Raji (cell line): ENCODE measurements at regions not wholly inside any gene's neighbourhood (a gene's known extent, or its start where the extent isn't known, plus 50 kb on each side); places are given as distances from the start of the nearest gene placed in this dataset.

Source experiments
- POLR2A ChIP-seq: IDR thresholded peaks from 2 replicates; pipeline ENCODE4 v1.6.1; 2011; ENCODE audit warnings: low read depth, low read length, control low read depth; ENCODE audit not compliant: insufficient read depth

DNA sequence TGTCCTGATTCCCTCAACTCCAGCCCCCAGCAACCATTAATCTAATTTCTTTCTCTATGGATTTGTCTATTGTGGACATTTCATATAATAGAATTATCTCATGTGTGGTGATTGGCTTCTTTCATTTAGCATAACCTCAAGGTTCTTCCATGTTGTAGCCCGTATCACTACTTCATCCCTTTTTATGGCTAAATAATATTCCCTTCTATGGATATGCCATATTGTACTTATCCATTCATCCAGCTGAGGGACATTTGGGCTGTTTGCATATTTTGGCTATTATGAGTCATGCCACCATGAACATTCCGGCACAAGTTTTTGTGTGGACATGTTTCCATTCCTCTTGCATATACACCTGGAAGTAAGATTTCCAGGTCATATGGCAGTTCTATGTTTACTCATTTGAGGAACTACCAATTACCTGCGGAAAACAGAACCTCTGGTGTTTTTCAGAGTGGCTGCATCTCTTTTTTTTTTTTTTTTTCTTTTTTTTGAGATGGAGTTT lies 108.7 kb upstream of the MAP1LC3B2 start:
- no peak for TF ChIP-seq POLR2A

DNA sequence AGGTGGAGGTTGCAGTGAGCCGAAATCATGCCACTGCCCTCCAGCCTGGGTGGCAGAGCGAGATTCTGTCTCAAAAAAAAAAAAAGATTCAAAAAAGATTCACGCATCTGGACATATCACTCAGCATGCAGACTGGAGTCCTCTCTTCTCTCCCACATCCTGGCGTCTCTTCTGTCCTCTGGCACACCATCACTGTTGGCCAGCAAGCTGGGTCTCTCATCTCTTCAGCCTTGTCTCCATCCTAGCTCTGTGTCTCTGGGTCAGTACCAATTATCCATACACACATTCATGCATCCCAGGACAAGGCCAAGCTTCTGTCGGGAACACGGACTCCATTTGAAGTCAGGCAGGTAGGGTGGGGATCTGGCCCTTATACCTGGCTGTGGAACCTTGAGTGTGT lies 105.5 kb upstream of the MAP1LC3B2 start:
- no peak for TF ChIP-seq POLR2A

DNA sequence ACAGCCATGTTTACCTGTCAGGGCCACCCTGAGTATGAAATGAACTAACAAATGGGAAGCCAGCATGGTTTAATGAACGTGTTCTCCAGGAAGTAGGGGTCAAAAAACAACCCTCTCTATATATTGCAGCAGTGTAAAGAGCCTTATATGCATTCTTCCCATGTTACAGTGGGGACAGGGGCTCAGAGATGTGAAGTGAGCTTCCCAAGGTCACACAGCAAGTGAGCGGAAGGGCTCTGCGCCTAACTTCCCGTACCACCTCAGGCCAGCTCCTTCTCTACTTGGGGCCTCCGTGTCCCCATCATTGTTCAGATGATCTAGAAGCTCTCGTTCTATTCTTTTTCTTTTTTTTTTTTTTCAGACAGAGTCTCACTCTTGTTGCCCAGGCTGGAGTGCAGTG lies 105.1 kb upstream of the MAP1LC3B2 start:
- no peak for TF ChIP-seq POLR2A

DNA sequence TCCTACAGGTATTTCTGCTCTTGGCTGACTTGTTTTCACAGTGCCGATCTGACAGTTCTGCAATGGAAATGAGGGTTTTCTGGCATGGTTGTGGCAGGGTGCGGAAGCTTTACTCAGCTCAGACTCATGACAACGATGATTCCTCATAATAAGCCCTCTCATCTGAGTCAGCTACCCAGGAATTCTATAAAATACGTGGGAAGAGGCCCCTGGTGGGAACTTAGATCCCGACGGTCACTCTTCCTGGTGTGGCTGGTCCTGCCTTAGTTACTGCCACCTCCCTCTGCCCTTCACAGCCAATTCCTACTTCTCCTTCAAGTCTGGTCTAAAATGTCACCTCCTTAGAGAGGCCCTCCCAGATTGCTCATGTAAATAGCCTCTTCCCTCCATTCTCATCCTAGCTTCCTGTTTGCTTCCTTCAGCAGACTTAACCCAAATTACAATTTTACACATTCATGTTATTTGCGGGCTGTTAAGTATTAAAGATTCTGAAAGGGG lies 104.2 kb upstream of the MAP1LC3B2 start:
- TF ChIP-seq POLR2A: no peak

DNA sequence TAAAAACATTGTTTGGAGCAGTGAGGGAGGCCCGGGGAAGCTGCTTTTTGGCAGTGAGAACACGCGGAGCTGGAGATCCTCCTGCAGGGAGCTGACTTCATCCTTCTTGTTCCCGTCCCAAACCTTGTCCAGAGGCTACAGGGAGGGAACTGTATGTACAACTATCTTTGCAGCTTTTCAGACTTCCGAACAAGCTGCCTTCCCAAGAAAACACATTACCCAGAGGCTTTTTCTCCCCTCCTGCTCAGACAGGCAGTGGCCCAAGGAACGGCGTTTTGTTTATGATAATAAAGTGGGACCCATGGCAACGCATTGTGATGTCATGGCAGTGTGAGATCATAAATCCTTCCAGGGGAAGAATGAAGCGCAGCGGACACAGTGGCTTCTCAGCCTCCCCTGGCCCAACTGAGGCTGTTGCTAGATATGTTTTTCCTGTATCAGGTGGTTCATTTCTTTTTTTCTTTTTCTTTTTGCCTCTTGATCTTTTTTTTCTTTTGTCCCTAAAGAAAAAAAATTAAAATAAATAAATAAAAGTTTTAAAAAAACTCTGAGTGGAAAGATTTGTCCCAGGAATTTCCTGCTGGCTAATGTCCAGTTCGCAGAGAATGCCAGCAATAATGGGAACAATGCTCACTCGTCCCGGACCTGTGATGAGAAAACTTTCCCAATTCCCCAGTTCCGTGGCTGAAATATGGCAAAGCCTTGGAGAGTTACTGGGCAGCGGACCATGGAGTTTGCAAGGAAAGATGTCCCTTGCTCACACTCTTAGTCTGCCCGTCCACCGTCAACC lies 103.4 kb upstream of the MAP1LC3B2 start:
- TF ChIP-seq POLR2A: no peak

DNA sequence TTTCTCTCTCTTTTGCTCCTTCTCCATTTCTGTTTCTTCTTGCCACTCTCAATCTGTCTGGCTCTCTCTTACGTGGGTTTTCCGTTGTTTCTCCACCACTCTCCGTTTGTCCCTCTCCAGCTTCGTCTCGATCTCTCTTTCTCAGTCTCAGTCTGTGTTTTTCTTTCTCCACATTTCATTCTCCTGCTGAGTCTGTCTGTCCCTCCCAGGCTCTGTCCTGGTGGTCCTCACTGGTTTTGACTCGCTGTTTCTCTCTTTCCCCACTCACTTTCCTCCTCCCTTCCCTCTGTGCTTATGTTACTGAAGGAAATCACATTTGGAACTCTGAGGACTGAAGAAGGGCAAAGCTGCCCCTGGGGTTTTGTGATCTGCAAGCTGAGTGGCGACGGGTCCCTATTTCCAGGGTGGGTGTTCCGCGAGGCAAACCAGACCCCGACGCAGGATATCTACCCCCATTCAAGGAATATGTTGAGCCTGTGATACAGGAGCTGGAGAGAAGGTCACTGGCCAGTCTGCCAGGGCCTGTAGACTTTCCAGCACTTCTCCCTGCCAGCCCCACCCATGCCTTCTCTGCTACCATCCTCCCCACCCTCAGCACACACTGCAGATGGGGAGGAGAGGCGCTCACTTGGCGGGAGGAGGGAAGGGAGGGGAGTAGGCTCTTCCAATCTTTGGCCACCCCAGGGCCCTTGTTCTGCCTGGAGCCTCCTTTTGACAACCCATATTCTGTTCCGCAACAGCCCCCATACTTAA lies 102.7 kb upstream of the MAP1LC3B2 start:
- no peak for TF ChIP-seq POLR2A

DNA sequence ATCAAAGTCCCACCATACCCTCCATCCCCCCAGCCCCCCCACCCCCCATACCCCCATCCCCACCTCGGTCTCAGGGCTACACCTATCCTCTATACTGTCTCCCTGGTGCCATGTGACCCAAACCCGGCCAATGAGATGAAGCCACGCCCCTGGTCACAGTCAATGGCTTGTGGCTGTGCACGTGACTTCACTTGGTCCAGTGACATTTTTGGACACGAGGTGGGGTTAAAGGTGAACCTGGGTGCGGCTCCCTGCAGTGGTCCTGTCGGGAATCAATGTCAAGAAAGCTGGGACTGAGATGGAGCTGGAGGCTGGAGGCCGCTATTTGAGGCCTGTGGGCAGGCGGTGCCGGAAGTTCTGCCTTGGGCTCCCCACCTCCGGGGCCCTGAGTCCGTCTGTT lies 100.7 kb upstream of the MAP1LC3B2 start:
- no peak for TF ChIP-seq POLR2A

DNA sequence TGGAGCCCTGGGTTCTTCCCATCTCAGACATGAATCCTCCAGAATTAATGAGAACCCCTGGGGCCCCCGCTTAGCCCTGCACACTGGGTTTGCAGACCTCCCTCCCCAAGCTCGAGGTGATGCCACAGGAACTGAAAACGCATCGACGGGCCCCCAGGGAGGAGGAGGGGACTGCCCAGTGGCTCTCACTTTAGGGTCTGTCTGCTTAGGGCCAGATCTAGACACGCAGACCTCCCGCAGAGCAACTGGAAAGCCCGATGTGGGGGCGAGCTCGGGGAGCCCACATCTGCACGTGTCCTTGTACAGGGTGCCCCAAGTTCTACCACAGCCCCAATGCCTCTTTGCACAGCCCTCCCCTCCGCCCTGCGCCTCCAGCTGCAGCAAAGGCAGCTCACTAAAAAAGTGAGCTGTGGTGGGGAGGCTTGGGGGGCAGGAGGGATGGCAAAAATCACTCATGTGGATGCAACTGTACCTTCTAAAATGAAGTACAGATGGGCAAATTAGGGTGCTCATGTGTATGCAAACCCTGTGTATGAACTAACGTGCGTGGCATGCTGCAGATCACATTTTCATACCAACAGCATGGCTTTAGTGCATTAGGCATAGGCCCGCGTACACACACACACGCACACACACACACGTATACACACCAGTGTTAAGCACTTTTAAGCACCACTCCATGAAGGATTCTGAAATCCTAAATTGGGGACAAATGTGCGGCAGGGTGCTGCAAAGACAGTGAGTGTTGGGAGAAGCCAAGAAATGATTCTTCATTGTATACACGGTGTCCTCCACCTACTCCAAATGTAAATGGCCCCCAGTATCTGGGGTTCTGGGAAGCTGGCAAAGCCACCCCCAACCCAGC lies 99.9 kb upstream of the MAP1LC3B2 start:
- no peak for TF ChIP-seq POLR2A

DNA sequence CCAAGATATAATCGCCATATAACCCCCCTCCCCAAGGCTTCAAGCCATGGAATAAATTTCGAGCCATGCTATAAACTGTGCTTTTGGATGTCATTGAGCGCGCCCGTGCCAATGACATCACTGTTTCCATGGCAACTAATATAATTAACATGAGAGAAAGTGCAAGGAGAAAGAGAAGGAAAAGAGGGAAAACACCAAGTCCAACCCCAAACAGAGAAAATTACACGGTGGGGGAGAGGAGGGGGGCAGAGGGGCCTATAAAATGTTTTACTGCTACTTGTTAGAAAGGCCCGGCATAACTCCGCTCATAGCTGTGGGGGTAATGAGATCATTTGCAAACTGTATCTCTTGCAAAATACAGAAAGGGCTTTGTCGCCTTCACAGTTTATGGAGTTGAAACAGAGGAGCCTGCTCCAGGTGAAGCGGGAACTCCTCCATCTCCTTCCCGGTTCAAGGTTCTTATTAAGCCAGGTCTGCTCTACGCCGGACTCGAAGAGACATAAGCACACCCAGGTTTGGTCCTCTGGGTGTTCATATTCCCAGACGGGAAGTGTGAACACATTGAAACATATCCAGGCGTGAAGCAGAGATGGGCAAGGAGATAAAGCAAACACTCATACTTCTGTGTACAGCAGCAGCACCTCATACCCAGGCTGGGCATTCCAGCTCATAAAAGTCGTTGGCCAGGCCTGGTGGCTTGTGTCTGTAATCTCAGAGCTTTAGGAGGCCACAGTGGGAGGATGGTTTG lies 99.1 kb upstream of the MAP1LC3B2 start:
- no peak for TF ChIP-seq POLR2A

DNA sequence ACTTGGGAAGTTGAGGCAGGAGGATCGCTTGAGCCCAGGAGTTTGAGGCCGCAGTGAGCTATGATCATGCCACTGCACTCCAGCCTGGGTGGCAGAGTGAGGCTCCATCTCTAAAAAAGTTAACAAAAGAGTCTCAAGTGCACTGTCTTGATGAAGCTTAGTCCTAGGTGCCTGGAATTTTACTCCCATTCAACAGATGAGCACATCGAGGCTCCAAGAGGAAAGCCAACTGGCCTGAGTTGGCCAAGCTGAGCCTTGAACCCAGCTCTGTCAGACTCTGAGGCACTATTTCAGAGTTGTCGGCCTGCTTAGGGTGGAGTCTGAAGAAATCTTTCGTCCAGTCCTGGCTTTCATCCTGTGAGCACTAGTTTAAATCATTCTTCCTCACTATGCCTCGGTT lies 98.1 kb upstream of the MAP1LC3B2 start:
- no peak for TF ChIP-seq POLR2A

DNA sequence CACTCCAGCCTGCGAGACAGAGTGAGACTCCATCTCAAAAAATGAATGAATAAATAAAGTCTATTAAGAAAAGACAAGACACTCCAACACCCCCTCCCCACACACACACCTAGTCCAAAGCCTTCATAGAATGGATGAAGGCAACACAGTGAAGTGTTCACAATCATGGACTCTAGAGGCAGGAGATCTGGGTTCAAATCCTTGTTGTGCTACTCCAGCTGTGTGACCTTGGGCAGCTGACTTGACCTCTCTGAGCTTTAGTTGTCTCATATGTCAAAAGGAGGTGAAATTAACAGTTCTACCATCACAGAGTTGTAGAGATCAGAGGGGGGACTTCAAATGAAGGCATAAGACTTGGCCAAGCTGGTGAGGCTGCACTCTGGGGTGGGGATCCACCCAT lies 95.8 kb upstream of the MAP1LC3B2 start:
- no peak for TF ChIP-seq POLR2A

DNA sequence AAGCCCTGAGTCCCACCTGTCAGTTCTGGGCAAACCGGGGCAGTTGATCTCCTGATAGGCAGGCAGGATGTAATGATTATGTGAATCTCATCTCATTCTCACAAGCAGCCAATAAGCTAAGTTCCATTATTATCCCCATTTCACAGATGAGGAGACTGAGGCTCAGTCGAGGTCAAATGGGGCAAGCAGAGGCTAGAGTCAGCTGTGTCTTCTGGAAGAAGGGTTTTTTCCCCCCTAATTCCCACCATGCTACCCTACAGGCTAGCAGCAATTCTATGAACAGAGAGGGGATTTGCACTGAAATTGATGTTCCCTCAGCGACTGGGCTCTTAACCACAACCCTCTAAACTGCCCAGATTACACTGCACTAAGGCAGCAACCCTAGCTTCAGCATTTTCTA lies 93.8 kb upstream of the MAP1LC3B2 start:
- no peak for TF ChIP-seq POLR2A

DNA sequence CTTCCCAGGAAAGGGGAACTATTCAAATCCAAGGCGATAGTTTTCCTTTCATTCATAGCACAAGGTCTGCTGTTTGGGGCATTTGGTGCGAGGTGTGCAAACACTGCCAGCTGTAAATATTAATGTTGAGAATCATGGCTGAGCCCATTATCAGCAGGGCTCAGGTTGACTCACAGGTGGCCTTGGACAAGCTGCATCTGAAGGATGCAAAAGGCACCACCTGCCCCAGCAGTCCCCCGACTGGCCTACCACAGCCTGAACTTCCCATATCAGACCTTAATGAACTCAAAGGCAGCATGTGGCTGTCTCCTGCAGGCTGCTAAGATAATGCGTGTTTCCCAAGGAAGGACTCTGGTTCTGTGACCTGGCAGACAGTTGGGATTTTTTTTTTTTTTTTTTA lies 93.3 kb upstream of the MAP1LC3B2 start:
- TF ChIP-seq POLR2A: no peak

DNA sequence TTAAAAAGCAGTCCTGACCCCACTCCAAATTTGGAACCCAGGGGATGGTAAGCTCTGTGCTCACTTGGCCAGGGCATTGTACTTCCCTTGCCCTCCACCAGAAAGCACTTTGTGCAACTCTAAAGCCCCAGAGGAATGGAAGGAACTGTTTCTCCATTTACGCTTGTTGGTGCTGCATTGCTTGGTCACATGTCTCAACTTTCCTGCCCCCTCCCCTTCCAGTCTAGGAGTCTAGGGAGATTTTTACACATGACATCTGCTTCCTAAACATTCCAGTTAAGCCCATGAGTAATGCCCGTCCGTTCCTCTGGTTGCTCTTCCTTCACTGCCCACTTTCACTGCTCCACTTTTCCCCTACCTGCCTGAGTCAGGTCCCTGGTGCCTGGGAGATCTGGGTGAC lies 92.6 kb upstream of the MAP1LC3B2 start:
- TF ChIP-seq POLR2A: no peak
